SKM-1 (cell line): ENCODE measurements at regions not wholly inside any gene's neighbourhood (a gene's known extent, or its start where the extent isn't known, plus 50 kb on each side); places are given as distances from the start of the nearest gene placed in this dataset.
"Not testable (repeated sequence)": the region's sequence is repeated elsewhere in the genome, so short reads cannot be mapped to it uniquely, and the experiment has no call there.

Experiments
- DNase-seq: peaks from one replicate; lab custom pipeline; 2025; ENCODE audit not compliant: unreplicated experiment; lab: John Stamatoyannopoulos, UW

DNA sequence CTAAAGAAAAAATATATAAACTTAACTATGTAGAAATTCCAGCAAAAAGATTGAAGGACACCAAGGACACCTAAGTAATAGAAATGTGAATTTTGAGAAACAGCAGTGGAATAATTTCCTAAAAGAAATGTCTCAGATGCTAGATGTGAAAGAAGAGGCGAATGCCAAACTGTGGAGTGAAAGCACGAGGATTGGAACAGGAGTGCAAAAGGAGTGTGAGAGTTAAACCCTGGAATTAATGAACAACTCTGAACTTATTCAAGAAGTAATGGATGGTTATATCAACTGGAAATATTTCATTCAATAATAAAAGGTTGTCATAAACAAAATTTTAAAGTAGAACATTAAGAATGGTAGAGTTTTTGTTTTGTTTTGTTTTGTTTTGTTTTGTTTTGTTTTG is 78.5 kb upstream of the SGIP1 start:
- no peak for DNase-seq

DNA sequence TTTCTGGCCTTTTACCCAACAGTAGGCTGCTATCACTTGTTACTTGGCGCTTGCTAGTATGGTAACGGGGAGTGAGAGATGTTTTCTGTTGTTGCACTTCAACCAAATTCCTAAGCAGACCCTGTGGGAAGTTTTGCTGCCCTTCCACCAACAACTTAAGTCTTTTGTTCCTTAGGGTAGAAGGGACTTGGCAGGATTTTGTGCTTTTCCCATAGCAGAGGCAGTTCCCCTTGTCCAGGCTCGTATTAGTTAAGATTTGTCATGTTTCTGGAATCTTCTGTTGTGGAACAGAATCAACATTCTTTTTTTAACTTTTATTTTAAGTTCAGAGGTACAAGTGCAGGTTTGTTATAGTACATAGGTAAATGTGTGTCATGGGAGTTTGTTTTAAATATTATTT is 73.2 kb upstream of the SGIP1 start:
- no peak for DNase-seq

DNA sequence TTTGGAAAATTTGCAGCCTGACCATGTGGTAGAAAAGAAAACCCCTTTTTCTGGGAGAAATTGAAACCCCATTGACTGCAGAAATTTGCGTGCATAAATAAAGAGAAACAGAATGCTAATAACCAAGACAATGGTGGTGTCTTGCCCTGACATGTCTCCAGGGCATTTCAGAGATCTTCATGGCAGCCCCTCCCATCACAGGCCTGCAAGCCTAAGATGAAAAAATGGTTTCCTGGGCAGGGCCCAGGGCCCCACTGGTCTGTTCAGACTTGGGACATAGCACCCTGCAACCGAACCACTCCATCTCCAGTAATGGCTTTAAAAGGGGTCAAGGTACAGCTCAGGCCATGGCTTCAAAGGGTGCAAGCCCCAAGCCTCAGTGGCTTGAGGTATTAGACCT is 71.6 kb upstream of the SGIP1 start:
- no peak for DNase-seq

DNA sequence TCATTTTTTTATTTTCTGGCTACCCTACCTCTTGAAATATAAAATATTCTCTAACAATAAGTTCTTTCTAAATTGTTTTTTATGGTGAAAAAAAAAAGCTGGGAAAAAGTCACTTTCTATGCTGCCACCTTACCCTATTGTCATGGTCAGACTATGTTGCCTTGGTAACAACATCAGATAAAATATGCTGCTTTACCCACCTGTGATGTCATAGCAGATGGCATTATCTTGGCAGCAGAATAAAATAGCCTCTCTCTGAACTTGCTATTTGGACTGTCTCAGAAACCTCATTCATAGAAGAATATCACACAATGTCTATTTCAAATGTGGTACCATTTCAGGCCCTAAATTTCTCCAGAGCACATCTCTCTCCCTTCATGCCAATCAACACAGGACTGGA is 69.6 kb upstream of the SGIP1 start:
- DNase-seq: no peak

DNA sequence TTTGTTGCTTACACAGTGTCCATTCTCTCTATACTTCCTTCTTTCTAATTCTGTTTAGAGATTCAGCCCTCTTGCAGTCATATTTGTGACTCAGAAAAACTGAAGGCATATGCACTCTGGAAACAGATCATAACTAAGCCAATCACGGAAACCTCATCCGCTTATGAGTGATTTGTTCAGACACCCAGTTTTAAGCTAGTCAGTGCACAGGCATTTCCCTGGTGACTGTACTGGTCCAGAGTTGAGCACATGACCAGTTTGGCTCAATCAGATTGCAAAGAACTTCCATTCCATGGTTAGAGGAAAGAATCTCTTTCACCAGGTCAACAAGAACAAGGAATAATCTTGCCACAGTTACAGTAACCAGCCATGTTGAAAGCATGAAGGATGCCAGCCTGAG is 69.2 kb upstream of the SGIP1 start:
- no peak for DNase-seq

DNA sequence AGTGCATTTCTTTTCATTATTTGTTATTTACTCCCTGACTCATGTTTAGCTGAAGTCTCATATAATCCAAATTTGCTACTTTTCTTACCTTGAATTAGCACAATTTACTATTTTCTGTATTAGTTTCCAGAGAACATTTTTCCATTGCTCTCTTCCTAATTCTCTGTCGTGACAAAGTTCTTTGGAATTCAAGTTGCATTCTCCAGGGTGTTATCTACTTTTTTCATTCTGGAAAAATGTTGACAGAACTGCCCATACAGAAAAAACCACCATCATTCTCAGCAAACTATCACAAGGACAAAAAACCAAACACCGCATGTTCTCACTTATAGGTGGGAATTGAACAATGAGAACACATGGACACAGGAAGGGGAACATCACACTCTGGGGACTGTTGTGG is 67.3 kb upstream of the SGIP1 start:
- DNase-seq: not testable (repeated sequence)

DNA sequence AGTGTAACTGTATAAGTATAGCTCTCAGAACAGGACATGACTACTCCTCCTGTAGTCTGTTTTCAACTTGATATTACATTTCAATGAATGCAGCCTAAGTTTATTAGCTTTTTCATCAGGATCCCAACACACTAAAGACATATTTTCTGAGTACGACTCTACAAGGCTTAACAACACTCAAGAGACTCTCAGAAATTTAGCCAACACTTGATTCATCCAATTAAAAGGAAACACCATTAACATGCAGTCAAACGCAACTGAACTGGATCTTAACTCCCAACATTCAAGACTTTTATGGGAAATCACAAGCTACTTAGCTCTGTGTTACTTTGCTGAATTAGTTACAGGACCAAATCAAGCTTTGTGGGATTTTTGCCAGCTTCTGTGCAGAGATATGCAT is 65.2 kb upstream of the SGIP1 start:
- no peak for DNase-seq

DNA sequence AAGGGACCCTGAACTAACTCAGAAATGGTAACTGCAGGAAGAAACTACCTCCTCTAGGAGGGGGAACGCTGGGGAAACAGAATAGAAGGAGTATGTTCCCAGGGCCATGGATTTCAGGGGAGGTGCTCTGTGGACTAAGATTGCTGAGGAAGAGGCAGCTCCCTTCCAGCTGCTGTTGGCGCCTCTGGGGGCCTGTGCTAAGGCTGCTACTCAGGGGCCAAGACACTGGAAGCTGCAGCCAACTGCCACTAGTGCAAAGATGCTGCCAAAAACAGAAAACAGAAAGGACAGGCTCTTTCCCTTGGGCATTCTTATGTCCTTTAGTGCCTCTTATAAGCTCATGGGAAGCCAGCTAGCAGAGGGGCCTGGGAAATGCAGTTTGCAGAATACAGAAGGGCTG is 58.0 kb upstream of the SGIP1 start:
- no peak for DNase-seq

DNA sequence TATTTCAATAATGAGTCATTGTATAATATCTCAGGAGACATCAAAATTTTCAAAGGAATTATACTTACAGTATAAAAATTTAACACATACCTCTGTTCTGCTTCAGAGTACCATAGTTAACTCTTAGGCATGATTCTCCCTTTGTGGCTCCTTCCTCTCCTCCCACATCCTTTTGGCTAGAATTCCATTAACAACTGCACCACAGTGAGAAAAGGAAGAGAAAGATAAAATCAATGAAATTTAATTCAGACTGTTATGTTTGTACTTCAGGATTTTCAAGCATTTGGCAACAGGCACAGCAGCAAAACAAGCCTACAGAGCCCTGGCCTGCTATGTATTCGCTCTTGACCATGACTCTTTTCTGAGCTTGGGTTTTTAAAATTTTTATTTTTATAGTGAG is 57.2 kb upstream of the SGIP1 start:
- DNase-seq: no peak

DNA sequence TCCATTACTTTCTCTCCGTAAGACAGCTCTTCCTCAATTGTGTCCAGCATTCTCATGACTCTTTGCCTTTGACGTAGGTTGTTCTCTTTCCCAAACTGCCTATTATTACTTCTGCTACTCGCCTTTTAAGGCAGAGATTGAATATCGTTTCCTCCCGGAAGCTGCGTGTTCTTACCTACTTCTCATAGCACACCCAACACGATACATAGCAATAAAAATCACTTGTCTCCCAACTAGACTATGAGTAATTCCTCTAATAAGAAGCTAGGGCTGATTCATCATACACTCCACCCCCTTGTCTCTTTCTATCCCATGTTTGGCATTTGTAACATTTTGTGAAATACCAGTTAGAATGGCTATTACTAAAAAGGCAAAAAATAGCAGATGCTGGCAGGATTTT is 55.8 kb upstream of the SGIP1 start:
- DNase-seq: no peak

DNA sequence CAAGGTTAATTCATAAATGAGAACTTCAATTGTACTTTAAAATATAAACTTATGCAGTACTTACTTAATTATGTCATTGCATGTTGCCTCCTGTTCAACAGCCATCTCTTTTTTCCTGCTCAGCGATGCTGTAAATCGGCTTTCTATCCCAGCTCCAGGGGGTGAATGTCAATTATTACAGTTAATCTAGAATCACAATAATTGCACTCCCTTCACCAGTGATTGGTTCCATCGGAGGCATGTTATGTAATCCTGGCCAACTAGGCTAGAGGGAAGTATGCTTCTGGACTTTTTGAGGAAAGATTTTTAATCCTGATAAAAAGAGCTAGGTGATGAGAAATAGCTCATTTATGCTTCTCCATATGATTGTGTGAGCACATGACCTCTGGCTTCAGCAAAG is 53.8 kb upstream of the SGIP1 start:
- DNase-seq: no peak

DNA sequence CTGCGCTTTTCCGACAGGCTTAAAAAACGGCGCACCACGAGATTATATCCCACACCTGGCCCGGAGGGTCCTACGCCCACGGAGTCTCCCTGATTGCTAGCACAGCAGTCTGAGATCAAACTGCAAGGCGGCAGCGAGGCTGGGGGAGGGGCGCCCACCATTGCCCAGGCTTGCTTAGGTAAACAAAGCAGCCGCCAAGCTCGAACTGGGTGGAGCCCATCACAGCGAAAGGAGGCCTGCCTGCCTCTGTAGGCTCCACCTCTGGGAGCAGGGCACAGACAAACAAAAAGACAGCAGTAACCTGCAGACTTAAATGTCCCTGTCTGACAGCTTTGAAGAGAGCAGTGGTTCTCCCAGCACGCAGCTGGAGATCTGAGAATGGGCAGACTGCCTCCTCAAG is 52.7 kb upstream of the SGIP1 start:
- DNase-seq: not testable (repeated sequence)
